ENCODE measurements at regions not wholly inside any gene's neighbourhood (a gene's known extent, or its start where the extent isn't known, plus 50 kb on each side); places are given as distances from the start of the nearest gene placed in this dataset.

DNA sequence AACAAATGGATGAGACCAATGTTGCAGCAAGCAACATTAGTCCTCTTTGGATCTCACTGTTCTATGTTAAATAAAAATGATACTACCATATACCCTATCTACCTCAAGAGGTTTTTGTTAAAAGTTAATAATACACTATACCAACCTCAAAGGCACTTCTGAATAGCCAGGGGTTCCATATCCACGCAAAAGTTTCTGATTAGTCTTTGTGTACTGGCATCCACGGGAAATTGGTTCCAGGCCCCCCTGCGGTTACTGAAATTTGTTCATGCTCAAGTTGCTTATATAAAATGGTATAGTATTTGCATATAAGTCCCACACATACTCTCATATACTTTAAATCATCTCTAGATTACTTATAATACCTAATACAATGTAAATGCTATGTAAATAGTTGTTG, 585.7 kb downstream of the INSC start:
- TF ChIP-seq, protein P1, sequence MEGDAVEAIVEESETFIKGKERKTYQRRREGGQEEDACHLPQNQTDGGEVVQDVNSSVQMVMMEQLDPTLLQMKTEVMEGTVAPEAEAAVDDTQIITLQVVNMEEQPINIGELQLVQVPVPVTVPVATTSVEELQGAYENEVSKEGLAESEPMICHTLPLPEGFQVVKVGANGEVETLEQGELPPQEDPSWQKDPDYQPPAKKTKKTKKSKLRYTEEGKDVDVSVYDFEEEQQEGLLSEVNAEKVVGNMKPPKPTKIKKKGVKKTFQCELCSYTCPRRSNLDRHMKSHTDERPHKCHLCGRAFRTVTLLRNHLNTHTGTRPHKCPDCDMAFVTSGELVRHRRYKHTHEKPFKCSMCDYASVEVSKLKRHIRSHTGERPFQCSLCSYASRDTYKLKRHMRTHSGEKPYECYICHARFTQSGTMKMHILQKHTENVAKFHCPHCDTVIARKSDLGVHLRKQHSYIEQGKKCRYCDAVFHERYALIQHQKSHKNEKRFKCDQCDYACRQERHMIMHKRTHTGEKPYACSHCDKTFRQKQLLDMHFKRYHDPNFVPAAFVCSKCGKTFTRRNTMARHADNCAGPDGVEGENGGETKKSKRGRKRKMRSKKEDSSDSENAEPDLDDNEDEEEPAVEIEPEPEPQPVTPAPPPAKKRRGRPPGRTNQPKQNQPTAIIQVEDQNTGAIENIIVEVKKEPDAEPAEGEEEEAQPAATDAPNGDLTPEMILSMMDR (conservative IDR thresholded peaks at IDR 0.05; ENCODE audit: low read depth, low read length): no peak
- TF ChIP-seq EZH2 (IDR thresholded peaks at IDR 0.05; ENCODE audit: borderline replicate concordance, low read depth, low read length, poor library complexity, severe bottlenecking): no peak
